Adrenal gland (tissue), 9 donors: ENCODE measurements at regions not wholly inside any gene's neighbourhood (a gene's known extent, or its start where the extent isn't known, plus 50 kb on each side); places are given as distances from the start of the nearest gene placed in this dataset.

Source experiments
- DNase-seq, 7 donors: peaks; one replicate each; pipeline ENCODE4 v3.0.0-alpha.2; 2019 to 2020
- H3K27ac ChIP-seq, 5 donors: fragments of 200-600 bp; sonication (generic) in 4 of 5; 1 replicate in 3 of 5; 2 replicates in 2 of 5; pipeline versions ENCODE4 v1.5.1 to v1.8.0; 2016 to 2020; ENCODE audit warnings: mild to moderate bottlenecking in 1 of 5
- H3K27me3 ChIP-seq: fragments of 200-600 bp; 2 replicates; pipeline ENCODE4 v1.8.0; 2021
- H3K36me3 ChIP-seq, 2 donors: fragments of 200-600 bp; replicated peaks in 1 of 2; 1 replicate in 1 of 2; 2 replicates in 1 of 2; pipeline versions ENCODE4 v1.5.1 to v1.8.0; 2018 to 2022
- H3K4me1 ChIP-seq, 2 donors: fragments of 200-600 bp; replicated peaks in 1 of 2; 1 replicate in 1 of 2; 2 replicates in 1 of 2; pipeline versions ENCODE4 v1.5.1 to v1.8.0; 2018 to 2021
- H3K4me3 ChIP-seq, 4 donors: fragments of 200-600 bp; sonication (generic) in 3 of 4; one replicate each; pipeline ENCODE4 v1.5.1; 2016 to 2018
- H3K9me3 ChIP-seq, 3 donors: fragments of 200-600 bp; sonication (generic) in 1 of 3; replicated peaks in 1 of 3; 1 replicate in 2 of 3; 2 replicates in 1 of 3; pipeline versions ENCODE4 v1.5.1 to v1.8.0; 2016 to 2021
- POLR2A ChIP-seq, 2 donors: fragments of 450-650 bp; IDR thresholded peaks; one replicate each; pipeline ENCODE4 v1.6.1; 2017; ENCODE audit warnings: antibody characterized with exemption in 2 of 2, mild to moderate bottlenecking in 2 of 2, moderate library complexity in 1 of 2
- WGBS, 4 donors: extraction: QIAGEN DNeasy Blood & Tissue Kit in 2 of 4; methylation state at CpG; one replicate each; pipeline versions ENCODE4 v1.1.5 to v1.1.7; 2013 to 2017; 5-methylcytosine and 5-hydroxymethylcytosine counted together
- intact Hi-C, 2 donors: fragments of 100-400 bp; cut with DNase I; formaldehyde crosslinking; loops; one replicate each; pipeline versions ENCODE4 v1.14.1 to v1.15.0; 2022 to 2023
- TF ChIP-seq, protein P1 (sequence below), 6 experiments: fragments of 450-650 bp in 4 of 6; fragments of 200-600 bp in 2 of 6; sonication (generic) in 1 of 6; IDR thresholded peaks; 1 replicate in 5 of 6; 2 replicates in 1 of 6; pipeline versions ENCODE4 v1.5.1 to v1.8.0; 2016 to 2021; ENCODE audit warnings: antibody characterized with exemption in 6 of 6, mild to moderate bottlenecking in 2 of 6, moderate library complexity in 1 of 6
- donor health status: healthy with polysubstance abuse.
- donor health status: Bipolar disorder and iron deficiency.
- donor health status: DM: yes; HTN: yes; CAD: no.
- donor health status: DM: no; HTN: no; CAD: no.
- donor health status: DM: no; HTN: no; CAD: no.

DNA sequence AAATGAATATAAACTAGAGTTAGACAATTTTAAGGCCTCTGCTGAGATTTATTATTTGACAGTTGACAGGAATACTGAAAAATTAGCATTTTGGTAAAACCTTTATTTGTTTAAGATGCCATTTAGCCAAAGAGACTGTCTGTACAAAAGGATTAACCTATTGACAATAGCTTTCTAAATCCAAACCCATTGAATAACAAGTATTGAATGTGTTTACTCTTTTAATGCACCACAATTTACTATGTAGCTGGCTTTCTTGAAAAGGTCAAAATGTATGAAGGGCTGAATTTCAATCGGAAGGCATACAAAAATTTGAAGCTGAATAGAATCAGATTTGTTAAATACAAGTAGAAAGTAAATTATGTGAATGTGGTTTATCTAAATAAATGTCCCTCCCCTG is 374.5 kb downstream of the TEX13C start:
- no peak for TF ChIP-seq POLR2A (IDR thresholded peaks at IDR 0.05)
- TF ChIP-seq, protein P1, sequence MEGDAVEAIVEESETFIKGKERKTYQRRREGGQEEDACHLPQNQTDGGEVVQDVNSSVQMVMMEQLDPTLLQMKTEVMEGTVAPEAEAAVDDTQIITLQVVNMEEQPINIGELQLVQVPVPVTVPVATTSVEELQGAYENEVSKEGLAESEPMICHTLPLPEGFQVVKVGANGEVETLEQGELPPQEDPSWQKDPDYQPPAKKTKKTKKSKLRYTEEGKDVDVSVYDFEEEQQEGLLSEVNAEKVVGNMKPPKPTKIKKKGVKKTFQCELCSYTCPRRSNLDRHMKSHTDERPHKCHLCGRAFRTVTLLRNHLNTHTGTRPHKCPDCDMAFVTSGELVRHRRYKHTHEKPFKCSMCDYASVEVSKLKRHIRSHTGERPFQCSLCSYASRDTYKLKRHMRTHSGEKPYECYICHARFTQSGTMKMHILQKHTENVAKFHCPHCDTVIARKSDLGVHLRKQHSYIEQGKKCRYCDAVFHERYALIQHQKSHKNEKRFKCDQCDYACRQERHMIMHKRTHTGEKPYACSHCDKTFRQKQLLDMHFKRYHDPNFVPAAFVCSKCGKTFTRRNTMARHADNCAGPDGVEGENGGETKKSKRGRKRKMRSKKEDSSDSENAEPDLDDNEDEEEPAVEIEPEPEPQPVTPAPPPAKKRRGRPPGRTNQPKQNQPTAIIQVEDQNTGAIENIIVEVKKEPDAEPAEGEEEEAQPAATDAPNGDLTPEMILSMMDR (IDR thresholded peaks at IDR 0.05): no peak
- WGBS, 4 donors: 55 to 77% (median 60%) methylated on average over 1 of the region's 1 CpG
- Histone ChIP-seq H3K27ac (no peak overlapping the region), H3K36me3 (no peaks in the 10 kb centered on the region), H3K4me1 (no peaks in the 10 kb centered on the region), H3K27me3 (no peaks in the 10 kb centered on the region), H3K4me3 (no peak overlapping the region), H3K9me3 (no peaks in the 10 kb centered on the region)
- no peak for DNase-seq
- intact Hi-C loops: no loop called here

DNA sequence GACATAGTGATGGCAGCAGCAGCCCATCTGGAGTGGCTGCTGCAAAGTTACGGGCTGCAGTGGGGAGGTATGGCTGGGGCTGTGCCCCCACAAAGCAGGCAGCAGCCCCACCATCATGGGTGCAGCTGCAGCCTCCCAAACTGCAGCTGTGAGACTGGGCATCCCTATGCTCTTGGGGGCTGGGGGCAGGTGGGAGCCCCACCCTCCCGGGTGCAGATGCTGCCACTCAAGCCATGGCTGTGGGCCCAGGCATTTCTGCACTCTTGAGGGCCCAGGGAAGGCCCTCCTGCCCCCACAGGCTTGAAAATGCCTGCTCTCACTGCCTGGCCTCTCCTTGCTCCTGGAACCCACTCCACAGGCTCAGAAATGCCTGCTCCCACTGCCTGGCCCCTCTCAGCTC is 389.4 kb downstream of the TEX13C start:
- 40 to 65% (median 58%) methylated on average over 1 to 2 of the region's 2 CpGs for WGBS, 4 donors
- Histone ChIP-seq H3K4me3 (no peak overlapping the region), H3K4me1 (no peaks in the 10 kb centered on the region), H3K27me3 (no peaks in the 10 kb centered on the region), H3K27ac (no peak overlapping the region), H3K9me3 (no peaks in the 10 kb centered on the region), H3K36me3 (no peaks in the 10 kb centered on the region)
- intact Hi-C loops: no loop called here
- no peak for DNase-seq
- TF ChIP-seq, protein P1 (IDR thresholded peaks at IDR 0.05): no peak
- TF ChIP-seq POLR2A (IDR thresholded peaks at IDR 0.05): no peak

DNA sequence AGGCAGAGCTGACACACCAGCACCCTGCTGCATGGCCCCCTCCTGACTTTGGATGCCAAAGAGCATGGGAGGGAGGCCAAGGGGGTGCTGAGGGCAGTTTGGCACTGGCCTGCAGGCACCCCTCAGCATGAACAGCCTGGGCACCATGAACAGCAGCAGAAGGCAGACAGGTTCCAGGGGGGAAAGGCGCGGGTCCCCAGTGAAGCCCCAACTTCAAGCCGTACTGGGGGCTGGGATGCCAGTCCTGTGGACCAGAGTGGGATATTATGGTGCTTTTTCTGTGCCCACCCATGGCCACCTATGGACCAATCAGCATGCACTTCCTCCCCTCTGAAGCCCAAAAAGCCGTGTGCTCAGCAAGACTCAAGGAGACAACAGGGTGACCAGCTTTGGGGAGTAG is 389.9 kb downstream of the TEX13C start:
- no peaks in the 10 kb centered on the region for H3K9me3 ChIP-seq
- no peak for DNase-seq
- WGBS, 4 donors: 66 to 86% (median 74%) methylated on average over 2 to 4 of the region's 4 CpGs
- intact Hi-C loops: no loop called here
- TF ChIP-seq, protein P1 (IDR thresholded peaks at IDR 0.05): no peak
- TF ChIP-seq POLR2A (IDR thresholded peaks at IDR 0.05): no peak
- H3K36me3 ChIP-seq: no peaks in the 10 kb centered on the region
- H3K4me3 ChIP-seq: no peak overlapping the region
- H3K4me1 ChIP-seq: no peaks in the 10 kb centered on the region
- H3K27ac ChIP-seq: no peak overlapping the region
- no peaks in the 10 kb centered on the region for H3K27me3 ChIP-seq

DNA sequence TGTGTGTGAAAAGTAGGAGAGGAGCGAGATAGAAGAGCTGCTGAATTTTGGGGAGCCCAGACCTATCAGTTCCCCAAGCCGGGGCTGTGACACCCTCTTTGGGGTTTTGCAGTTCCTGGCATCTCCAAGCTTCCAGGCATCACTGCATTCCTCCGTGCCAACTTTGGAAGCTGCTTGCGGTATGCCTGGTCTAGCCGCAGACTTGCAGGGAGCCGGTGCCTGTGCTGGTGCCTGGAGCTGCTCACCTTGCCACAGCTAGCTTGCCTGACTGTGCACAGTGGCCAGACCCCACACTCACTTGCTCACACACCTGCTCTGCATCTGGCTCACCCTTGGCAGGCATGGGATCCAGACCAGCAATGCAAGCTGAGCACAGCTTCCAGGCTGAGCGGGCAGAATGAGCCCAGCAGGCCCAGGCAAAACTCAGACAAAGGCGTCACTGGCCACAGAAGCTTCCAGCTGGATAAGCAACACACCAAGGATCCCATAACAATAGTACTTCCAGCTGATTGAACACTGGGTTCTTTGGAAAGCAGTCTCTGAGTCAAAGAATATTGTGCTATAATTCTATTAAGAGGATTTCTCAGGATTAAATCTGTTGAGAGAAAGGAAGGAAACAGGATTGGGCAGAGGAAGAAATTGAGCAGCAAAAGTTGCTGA is 390.9 kb downstream of the TEX13C start:
- TF ChIP-seq, protein P1 (IDR thresholded peaks at IDR 0.05): no peak
- no peak for TF ChIP-seq POLR2A (IDR thresholded peaks at IDR 0.05)
- no peaks in the 10 kb centered on the region for H3K27me3 ChIP-seq
- H3K36me3 ChIP-seq: no peaks in the 10 kb centered on the region
- no peaks in the 10 kb centered on the region for H3K9me3 ChIP-seq
- no peak for DNase-seq
- no peaks in the 10 kb centered on the region for H3K4me1 ChIP-seq
- H3K27ac ChIP-seq: no peak overlapping the region
- intact Hi-C loops: no loop called here
- 74 to 82% (median 81%) methylated on average over 1 to 8 of the region's 8 CpGs for WGBS, 4 donors
- H3K4me3 ChIP-seq: no peak overlapping the region
